ENCODE measurements at regions not wholly inside any gene's neighbourhood (a gene's known extent, or its start where the extent isn't known, plus 50 kb on each side); places are given as distances from the start of the nearest gene placed in this dataset.

- POLR2A ChIA-PET, result no interaction called here
Measured at GRCh38 chr6:169906688-169907418, 155.4 kb downstream of the ERMARD start.

More at GRCh38 chr6:169906688-169907418, 155.4 kb downstream of the ERMARD start:
- no peaks in the 10 kb centered on the region for H3F3A ChIP-seq (replicated peaks; ENCODE audit: insufficient read depth)
- CTCF ChIA-PET, result no interaction called here
- WGBS (ENCODE audit: low lambda C conversion rate), result 28% methylated on average over 8 of the region's 13 CpGs
- no peak overlapping the region for H3K4me3 ChIP-seq (ENCODE audit: low read depth in 2 of 2, low read length in 1 of 2)
- no peaks in the 10 kb centered on the region for H3K9me2 ChIP-seq
- DNase-seq, result no peak
- H3K27ac ChIP-seq (ENCODE audit: low read depth in 2 of 2, low read length in 1 of 2), result no peak overlapping the region
- H3K9me3 ChIP-seq, result no peaks in the 10 kb centered on the region
- TF ChIP-seq RXRA (IDR thresholded peaks at IDR 0.05; ENCODE audit: borderline replicate concordance, low read depth) (no peak), SMC3 (IDR thresholded peaks at IDR 0.05; ENCODE audit: low read depth, low read length) (no peak), TEAD4 (IDR thresholded peaks at IDR 0.05; ENCODE audit: borderline replicate concordance, insufficient read depth) (no peak), USF1 (IDR thresholded peaks at IDR 0.05; ENCODE audit: borderline replicate concordance, low read depth) (no peak), MEF2A (IDR thresholded peaks at IDR 0.05; ENCODE audit: borderline replicate concordance, low read depth) (no peak), USF2 (IDR thresholded peaks at IDR 0.05; ENCODE audit: borderline replicate concordance, low read depth, low read length) (no peak), EZH2phosphoT487 (IDR thresholded peaks at IDR 0.05; ENCODE audit: borderline replicate concordance, low read depth) (no peak), EP300 (IDR thresholded peaks at IDR 0.05; ENCODE audit: borderline replicate concordance in 1 of 2, low read depth in 1 of 2, low read length in 1 of 2) (no peak), ELF1 (IDR thresholded peaks at IDR 0.05) (no peak), RFX5 (IDR thresholded peaks at IDR 0.05; ENCODE audit: low read length) (no peak), FOXM1 (IDR thresholded peaks at IDR 0.05; ENCODE audit: low read depth) (no peak), CHD2 (IDR thresholded peaks at IDR 0.05; ENCODE audit: low read length, partially characterized antibody) (no peak), POLR2AphosphoS5 (IDR thresholded peaks at IDR 0.05; ENCODE audit: low read depth, low read length) (no peak), ZBTB33 (IDR thresholded peaks at IDR 0.05; ENCODE audit: borderline replicate concordance, low read depth) (no peak), TAF1 (IDR thresholded peaks at IDR 0.05; ENCODE audit: borderline replicate concordance, low read depth, low read length) (no peak), PBX3 (IDR thresholded peaks at IDR 0.05) (no peak)
- no peaks in the 10 kb centered on the region for H3K27me3 ChIP-seq (ENCODE audit: insufficient read depth)
- H4K20me1 ChIP-seq (ENCODE audit: insufficient read depth), result no peaks in the 10 kb centered on the region
- H3K9ac ChIP-seq, result no peak overlapping the region
- H3K4me2 ChIP-seq, result no peak overlapping the region
- H3K79me2 ChIP-seq (ENCODE audit: insufficient read depth), result no peaks in the 10 kb centered on the region
- H2AFZ ChIP-seq (ENCODE audit: low read depth), result no peak overlapping the region
- no peaks in the 10 kb centered on the region for H3K4me1 ChIP-seq (ENCODE audit: control insufficient read depth in 1 of 2, insufficient read depth in 2 of 2, low read depth in 1 of 2, low read length in 1 of 2)
- no peaks in the 10 kb centered on the region for H3K36me3 ChIP-seq (replicated peaks in 1 of 2; ENCODE audit: control insufficient read depth in 1 of 2, insufficient read depth in 2 of 2, low read length in 1 of 2)

Data from SK-N-SH (cell line).